HEK293 (cell line): ENCODE measurements at regions not wholly inside any gene's neighbourhood (a gene's known extent, or its start where the extent isn't known, plus 50 kb on each side); places are given as distances from the start of the nearest gene placed in this dataset.

ENCODE experiments used
- CTCF ChIA-PET: fragments of 350-600 bp; formaldehyde crosslinking; extraction: SDS; loops from one replicate; lab custom pipeline; 2021; ENCODE audit warnings: antibody characterized with exemption; lab: Yijun Ruan, JAX
- POLR2A ChIA-PET: fragments of 300-600 bp; formaldehyde crosslinking; extraction: SDS; loops from one replicate; lab custom pipeline; 2020; ENCODE audit warnings: antibody characterized with exemption, inconsistent platforms; lab: Yijun Ruan, JAX
- H3K27ac ChIP-seq: fragments of 200-500 bp; sonication (Bioruptor generic); 2 replicates; pipeline ENCODE4 v1.5.1; 2014; ENCODE audit warnings: low read depth, low read length, control low read depth, inconsistent platforms; ENCODE audit errors: extremely low read depth
- H3K36me3 ChIP-seq, 2 experiments: fragments of 200-500 bp in 1 of 2; sonication (Bioruptor generic) in 1 of 2; 1 replicate in 1 of 2; 2 replicates in 1 of 2; pipeline ENCODE4 v1.5.1; 2014 to 2017; ENCODE audit warnings: inconsistent platforms in 2 of 2, low read length in 2 of 2; ENCODE audit not compliant: control insufficient read depth in 2 of 2, insufficient read depth in 1 of 2
- H3K4me1 ChIP-seq: fragments of 200-500 bp; sonication (Bioruptor generic); 2 replicates; pipeline ENCODE4 v1.5.1; 2014; ENCODE audit warnings: mild to moderate bottlenecking, low read length, inconsistent platforms; ENCODE audit not compliant: control insufficient read depth, insufficient read depth
- H3K4me3 ChIP-seq: 2 replicates; pipeline ENCODE4 v1.5.1; 2011; ENCODE audit warnings: low read depth, mild to moderate bottlenecking, control low read depth, low read length, moderate library complexity
- H3K9me3 ChIP-seq: fragments of 200-500 bp; sonication (Bioruptor generic); 2 replicates; pipeline ENCODE4 v1.5.1; 2014; ENCODE audit warnings: low read depth, low read length, inconsistent platforms; ENCODE audit not compliant: control insufficient read depth, insufficient read depth
- SCRT1 ChIP-seq: fragments of 450-650 bp; formaldehyde crosslinking; IDR thresholded peaks from 2 replicates; pipeline ENCODE4 v1.5.1; 2016; ENCODE audit warnings: missing biosample characterization, missing genetic modification characterization, borderline replicate concordance
- YY2 ChIP-seq: fragments of 450-650 bp; formaldehyde crosslinking; IDR thresholded peaks from 2 replicates; pipeline ENCODE4 v1.5.1; 2016; ENCODE audit warnings: missing biosample characterization, missing genetic modification characterization
- ZBTB48 ChIP-seq: fragments of 450-650 bp; formaldehyde crosslinking; IDR thresholded peaks from 2 replicates; pipeline ENCODE4 v1.5.1; 2016; ENCODE audit warnings: missing biosample characterization, missing genetic modification characterization
- ZBTB49 ChIP-seq: fragments of 450-650 bp; formaldehyde crosslinking; IDR thresholded peaks from 2 replicates; pipeline ENCODE4 v1.5.1; 2016; ENCODE audit warnings: missing biosample characterization, missing genetic modification characterization, low read depth
- ZNF174 ChIP-seq: fragments of 450-650 bp; formaldehyde crosslinking; IDR thresholded peaks from 2 replicates; pipeline ENCODE4 v1.5.0; 2017; ENCODE audit warnings: missing biosample characterization, mild to moderate bottlenecking, missing genetic modification characterization
- ZNF223 ChIP-seq: fragments of 450-650 bp; formaldehyde crosslinking; IDR thresholded peaks from 2 replicates; pipeline ENCODE4 v1.5.1; 2016; ENCODE audit warnings: missing biosample characterization, missing genetic modification characterization
- ZNF239 ChIP-seq: fragments of 450-650 bp; formaldehyde crosslinking; IDR thresholded peaks from 2 replicates; pipeline ENCODE4 v1.5.1; 2016; ENCODE audit warnings: missing biosample characterization, missing genetic modification characterization
- ZNF416 ChIP-seq: fragments of 450-650 bp; formaldehyde crosslinking; IDR thresholded peaks from 2 replicates; pipeline ENCODE4 v1.5.1; 2016; ENCODE audit warnings: missing biosample characterization, missing genetic modification characterization
- ZNF548 ChIP-seq: fragments of 450-650 bp; formaldehyde crosslinking; IDR thresholded peaks from 2 replicates; pipeline ENCODE4 v1.5.1; 2016; ENCODE audit warnings: missing biosample characterization, missing genetic modification characterization
- ZNF560 ChIP-seq: fragments of 450-650 bp; formaldehyde crosslinking; IDR thresholded peaks from 2 replicates; pipeline ENCODE4 v1.5.1; 2017; ENCODE audit warnings: missing biosample characterization, missing genetic modification characterization, borderline replicate concordance
- ZNF677 ChIP-seq: fragments of 450-650 bp; IDR thresholded peaks from 2 replicates; pipeline ENCODE4 v1.5.0; 2018; ENCODE audit warnings: missing biosample characterization, mild to moderate bottlenecking, missing genetic modification characterization, moderate library complexity
- TF ChIP-seq, protein P1 (sequence below): fragments of 450-650 bp; formaldehyde crosslinking; IDR thresholded peaks from 2 replicates; pipeline ENCODE4 v1.5.1; 2016; ENCODE audit warnings: missing biosample characterization, missing genetic modification characterization
- TF ChIP-seq, protein P2 (sequence below): fragments of 450-650 bp; formaldehyde crosslinking; IDR thresholded peaks from 2 replicates; pipeline ENCODE4 v1.5.0; 2017; ENCODE audit warnings: missing biosample characterization, missing genetic modification characterization, borderline replicate concordance

DNA sequence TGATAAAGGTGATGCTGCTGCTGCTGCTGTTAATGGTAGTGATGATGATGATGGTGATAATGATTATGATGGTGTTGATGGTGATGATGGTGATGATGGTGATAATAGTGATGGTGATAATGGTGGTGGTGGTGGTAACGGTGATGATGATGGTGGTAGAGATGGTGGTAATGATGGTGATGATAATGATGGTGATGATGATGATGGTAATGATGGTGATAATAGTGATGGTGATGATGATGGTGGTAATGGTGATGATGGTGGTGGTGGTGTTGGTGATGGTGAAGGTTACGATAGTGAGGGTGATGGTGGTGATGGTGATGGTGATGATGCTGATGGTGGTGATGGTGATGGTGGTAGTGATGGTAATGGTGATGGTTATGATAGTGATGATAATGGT lies 132.3 kb downstream of the TFAP2C start (continued):
- TF ChIP-seq, protein P1, sequence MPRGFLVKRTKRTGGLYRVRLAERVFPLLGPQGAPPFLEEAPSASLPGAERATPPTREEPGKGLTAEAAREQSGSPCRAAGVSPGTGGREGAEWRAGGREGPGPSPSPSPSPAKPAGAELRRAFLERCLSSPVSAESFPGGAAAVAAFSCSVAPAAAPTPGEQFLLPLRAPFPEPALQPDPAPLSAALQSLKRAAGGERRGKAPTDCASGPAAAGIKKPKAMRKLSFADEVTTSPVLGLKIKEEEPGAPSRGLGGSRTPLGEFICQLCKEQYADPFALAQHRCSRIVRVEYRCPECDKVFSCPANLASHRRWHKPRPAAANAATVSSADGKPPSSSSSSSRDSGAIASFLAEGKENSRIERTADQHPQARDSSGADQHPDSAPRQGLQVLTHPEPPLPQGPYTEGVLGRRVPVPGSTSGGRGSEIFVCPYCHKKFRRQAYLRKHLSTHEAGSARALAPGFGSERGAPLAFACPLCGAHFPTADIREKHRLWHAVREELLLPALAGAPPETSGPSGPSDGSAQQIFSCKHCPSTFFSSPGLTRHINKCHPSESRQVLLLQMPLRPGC = peak; percentile 51; the same call in 1 of the 2 replicates
- no peak for TF ChIP-seq SCRT1 (tag by site-specific recombination)
- TF ChIP-seq YY2 = 0 out of 2 replicates have a peak, but pooled peaks have one; percentile 49
- TF ChIP-seq, protein P2, sequence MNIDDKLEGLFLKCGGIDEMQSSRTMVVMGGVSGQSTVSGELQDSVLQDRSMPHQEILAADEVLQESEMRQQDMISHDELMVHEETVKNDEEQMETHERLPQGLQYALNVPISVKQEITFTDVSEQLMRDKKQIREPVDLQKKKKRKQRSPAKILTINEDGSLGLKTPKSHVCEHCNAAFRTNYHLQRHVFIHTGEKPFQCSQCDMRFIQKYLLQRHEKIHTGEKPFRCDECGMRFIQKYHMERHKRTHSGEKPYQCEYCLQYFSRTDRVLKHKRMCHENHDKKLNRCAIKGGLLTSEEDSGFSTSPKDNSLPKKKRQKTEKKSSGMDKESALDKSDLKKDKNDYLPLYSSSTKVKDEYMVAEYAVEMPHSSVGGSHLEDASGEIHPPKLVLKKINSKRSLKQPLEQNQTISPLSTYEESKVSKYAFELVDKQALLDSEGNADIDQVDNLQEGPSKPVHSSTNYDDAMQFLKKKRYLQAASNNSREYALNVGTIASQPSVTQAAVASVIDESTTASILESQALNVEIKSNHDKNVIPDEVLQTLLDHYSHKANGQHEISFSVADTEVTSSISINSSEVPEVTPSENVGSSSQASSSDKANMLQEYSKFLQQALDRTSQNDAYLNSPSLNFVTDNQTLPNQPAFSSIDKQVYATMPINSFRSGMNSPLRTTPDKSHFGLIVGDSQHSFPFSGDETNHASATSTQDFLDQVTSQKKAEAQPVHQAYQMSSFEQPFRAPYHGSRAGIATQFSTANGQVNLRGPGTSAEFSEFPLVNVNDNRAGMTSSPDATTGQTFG (tag by site-specific recombination) = 0 out of 2 replicates have a peak, but pooled peaks have one; percentile 26
- peak; percentile 66; the same call in 1 of the 2 replicates for TF ChIP-seq ZNF239 (tag by site-specific recombination)

DNA sequence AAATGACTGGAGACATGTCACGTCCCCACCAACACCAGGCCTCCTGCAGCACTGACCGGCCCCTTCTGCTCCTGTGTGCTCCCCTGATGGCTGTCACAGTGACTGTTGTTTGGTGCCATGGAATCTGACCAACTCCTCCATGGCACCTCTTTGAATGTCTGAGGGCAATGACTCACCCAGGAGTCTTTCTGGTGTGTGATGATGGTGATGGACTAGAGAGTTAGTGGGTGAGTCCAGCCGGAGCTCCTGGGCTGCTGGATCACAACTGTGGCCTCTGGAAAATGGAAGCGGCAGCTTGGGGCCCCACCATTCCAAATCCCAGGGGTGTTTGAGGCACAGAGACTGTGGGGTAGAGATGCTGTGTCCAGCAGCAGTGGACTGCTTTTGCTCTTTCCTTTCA lies 133.3 kb downstream of the TFAP2C start:
- Histone ChIP-seq H3K9me3 (no peaks in the 10 kb centered on the region), H3K36me3 (no peaks in the 10 kb centered on the region), H3K4me1 (no peaks in the 10 kb centered on the region), H3K27ac (no peak overlapping the region), H3K4me3 (no peak overlapping the region)
- ChIA-PET CTCF (no interaction called here), POLR2A (no interaction called here)
- TF ChIP-seq ZNF174 (tag by site-specific recombination) (no peak), ZBTB48 (no peak), ZNF223 (tag by site-specific recombination) (no peak), ZBTB49 (tag by site-specific recombination) (no peak)

GRCh38 chr20:56762829-56763228 lies 133.7 kb downstream of the TFAP2C start:
- POLR2A ChIA-PET = no interaction called here
- no peaks in the 10 kb centered on the region for H3K9me3 ChIP-seq
- no peaks in the 10 kb centered on the region for H3K4me1 ChIP-seq
- no peaks in the 10 kb centered on the region for H3K36me3 ChIP-seq
- CTCF ChIA-PET = no interaction called here
- no peak for TF ChIP-seq ZNF416 (tag by site-specific recombination)
- no peak for TF ChIP-seq ZNF560 (tag by site-specific recombination)
- TF ChIP-seq ZBTB49 (tag by site-specific recombination) = no peak
- no peak for TF ChIP-seq ZNF677
- TF ChIP-seq ZNF548 (tag by site-specific recombination) = no peak
- H3K27ac ChIP-seq = no peak overlapping the region
- no peak overlapping the region for H3K4me3 ChIP-seq
